ENCODE measurements at regions not wholly inside any gene's neighbourhood (a gene's known extent, or its start where the extent isn't known, plus 50 kb on each side); places are given as distances from the start of the nearest gene placed in this dataset.

DNA sequence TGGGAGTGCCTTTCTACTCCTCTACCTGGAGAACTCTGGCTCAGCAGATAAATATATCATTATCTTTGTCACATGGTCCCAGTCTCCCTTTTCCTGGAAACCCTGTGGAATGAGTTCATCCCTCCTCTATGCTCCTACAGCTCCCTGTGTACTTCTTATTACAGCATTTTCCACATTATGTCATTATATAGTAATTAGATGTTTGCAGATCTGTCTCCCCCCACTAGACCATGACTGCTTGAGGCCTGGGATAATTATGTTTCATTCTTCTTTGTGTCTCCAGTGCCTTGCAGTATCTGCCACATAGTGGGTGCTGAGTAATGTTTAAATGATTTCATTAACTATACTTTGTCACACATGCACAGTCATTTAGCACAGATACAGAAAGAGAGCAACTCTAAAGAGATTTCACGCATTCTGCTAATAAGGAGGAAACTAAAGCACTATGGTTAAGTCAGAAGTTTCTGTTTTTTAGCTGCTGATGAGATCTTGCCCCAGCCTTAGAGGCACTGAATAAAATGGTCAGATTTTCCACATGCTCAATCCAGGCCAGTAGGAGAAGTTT lies 66.1 kb upstream of the DIAPH3 start:
- TF ChIP-seq TCF7L2 (IDR thresholded peaks at IDR 0.05; ENCODE audit: low read depth, low read length) (no peak), ZNF350 (CRISPR knock-in tag; IDR thresholded peaks at IDR 0.05; ENCODE audit: borderline replicate concordance, low read depth) (no peak), ZNF605 (CRISPR knock-in tag; IDR thresholded peaks at IDR 0.05) (no peak), ZFP36 (IDR thresholded peaks at IDR 0.05; ENCODE audit: borderline replicate concordance, low read depth, low read length, partially characterized antibody) (no peak), ZNF781 (CRISPR knock-in tag; IDR thresholded peaks at IDR 0.05; ENCODE audit: borderline replicate concordance, not compliant biosample characterization) (no peak), HDAC1 (CRISPR knock-in tag; IDR thresholded peaks at IDR 0.05) (no peak), GABPA (IDR thresholded peaks at IDR 0.05; ENCODE audit: low read depth, low read length) (no peak), GABPA (CRISPR knock-in tag; IDR thresholded peaks at IDR 0.05; ENCODE audit: low read depth) (no peak), NR2F1 (CRISPR knock-in tag; IDR thresholded peaks at IDR 0.05) (no peak)
- TF ChIP-seq, protein P1, sequence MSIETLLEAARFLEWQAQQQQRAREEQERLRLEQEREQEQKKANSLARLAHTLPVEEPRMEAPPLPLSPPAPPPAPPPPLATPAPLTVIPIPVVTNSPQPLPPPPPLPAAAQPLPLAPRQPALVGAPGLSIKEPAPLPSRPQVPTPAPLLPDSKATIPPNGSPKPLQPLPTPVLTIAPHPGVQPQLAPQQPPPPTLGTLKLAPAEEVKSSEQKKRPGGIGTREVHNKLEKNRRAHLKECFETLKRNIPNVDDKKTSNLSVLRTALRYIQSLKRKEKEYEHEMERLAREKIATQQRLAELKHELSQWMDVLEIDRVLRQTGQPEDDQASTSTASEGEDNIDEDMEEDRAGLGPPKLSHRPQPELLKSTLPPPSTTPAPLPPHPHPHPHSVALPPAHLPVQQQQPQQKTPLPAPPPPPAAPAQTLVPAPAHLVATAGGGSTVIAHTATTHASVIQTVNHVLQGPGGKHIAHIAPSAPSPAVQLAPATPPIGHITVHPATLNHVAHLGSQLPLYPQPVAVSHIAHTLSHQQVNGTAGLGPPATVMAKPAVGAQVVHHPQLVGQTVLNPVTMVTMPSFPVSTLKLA (IDR thresholded peaks at IDR 0.05) = no peak
